Stimulated activated CD4-positive, alpha-beta T cell treated with anti-CD3 and anti-CD28 coated beads, Interleukin-15, amount 100 ng/mL, for 24 hours (primary cell): ENCODE measurements at regions not wholly inside any gene's neighbourhood (a gene's known extent, or its start where the extent isn't known, plus 50 kb on each side); places are given as distances from the start of the nearest gene placed in this dataset.
"Not testable (repeated sequence)": the region's sequence is repeated elsewhere in the genome, so short reads cannot be mapped to it uniquely, and the experiment has no call there.

Experiments
- DNase-seq: peaks from one replicate; pipeline ENCODE4 v3.0.0-alpha.2; 2020

DNA sequence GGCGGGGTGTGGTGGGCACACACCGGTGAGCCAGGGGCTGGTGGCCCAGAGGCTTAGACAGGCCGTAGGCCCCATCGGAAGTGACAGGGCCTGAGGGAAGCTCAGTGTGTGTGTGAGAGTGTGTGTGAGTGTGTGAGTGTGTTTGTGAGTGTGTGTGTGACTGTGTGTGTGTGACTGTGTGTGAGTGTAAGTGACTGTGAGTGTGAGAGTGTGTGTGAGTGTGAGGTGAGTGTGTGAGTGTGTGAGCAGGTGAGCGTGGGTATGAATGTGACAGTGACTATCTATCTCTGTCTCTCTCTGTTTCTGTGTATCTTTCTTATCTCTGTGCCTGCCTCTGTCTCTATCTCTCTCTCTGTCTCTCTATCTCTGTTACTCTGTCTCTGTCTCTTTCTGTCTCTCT lies 171.6 kb downstream of the TMEM121 start:
- not testable (repeated sequence) for DNase-seq

DNA sequence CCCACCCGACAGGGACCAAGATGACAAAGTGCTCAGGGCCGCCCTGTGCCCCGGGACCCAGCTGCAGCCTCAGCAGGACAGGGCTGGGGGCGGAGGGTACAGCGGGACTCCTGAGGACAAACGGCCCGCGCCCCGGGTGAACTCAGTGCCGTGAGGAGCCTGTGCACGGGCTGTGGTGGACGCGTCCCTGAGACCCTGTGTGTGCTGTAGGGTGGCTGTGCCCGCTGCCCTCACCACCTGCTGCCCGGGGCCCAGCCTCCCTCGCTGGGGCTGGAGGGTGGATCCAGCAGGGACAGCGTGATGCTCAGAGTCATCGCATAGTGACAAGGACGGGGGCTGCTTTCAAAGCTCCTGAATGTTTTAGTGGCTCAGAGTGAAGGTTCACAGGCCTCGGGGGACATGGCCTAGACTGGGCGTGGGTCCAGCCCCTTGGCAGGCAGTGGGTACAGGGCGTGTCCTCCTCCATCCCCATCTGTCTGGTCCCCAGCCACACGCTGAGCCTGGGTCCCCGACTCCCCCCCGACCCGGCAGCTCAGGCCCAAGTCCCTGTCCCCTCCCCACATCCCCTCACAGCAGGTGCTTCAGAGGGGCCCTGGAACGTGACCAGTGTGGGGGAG lies 172.7 kb downstream of the TMEM121 start:
- not testable (repeated sequence) for DNase-seq

DNA sequence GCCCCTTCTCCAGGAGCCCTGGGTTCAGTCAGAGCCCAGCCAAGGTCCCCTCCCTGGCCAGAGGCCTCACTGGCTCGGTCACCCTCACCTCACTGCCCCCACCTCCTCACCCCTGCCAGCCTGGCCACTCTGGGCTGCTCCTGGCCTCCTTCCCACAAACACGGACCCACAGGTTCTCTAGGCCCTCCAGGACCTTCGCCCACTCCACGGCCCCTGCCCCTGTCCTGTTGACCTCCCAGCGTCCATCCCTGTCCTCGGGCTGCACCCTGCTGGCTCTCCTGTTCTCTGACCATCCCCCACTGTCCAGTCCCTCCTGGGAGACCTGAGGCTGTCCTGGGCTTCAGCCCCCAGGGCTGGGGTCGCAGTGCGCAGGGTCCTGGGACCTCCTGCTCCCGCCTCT lies 173.3 kb downstream of the TMEM121 start:
- not testable (repeated sequence) for DNase-seq

DNA sequence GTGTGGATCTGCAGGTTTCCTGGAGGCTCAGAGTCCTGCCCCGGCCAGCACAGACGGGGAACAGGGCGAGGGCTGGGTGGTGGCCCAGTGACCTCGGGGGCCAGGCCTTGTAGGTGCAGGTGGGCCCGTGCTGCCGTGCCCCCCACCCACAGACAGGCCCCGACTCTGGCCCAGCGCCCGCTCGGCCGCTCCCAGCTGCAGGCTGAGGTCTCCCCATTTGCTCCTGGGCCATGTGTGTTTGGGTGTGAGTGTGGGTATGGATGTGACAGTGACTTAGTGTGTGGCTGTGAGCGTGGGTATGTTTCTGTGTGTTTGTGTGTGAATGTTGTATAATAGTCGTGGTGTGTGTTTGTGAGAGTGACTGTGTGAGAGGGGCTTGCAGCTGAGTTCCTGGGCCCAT lies 173.8 kb downstream of the TMEM121 start:
- DNase-seq, result not testable (repeated sequence)

DNA sequence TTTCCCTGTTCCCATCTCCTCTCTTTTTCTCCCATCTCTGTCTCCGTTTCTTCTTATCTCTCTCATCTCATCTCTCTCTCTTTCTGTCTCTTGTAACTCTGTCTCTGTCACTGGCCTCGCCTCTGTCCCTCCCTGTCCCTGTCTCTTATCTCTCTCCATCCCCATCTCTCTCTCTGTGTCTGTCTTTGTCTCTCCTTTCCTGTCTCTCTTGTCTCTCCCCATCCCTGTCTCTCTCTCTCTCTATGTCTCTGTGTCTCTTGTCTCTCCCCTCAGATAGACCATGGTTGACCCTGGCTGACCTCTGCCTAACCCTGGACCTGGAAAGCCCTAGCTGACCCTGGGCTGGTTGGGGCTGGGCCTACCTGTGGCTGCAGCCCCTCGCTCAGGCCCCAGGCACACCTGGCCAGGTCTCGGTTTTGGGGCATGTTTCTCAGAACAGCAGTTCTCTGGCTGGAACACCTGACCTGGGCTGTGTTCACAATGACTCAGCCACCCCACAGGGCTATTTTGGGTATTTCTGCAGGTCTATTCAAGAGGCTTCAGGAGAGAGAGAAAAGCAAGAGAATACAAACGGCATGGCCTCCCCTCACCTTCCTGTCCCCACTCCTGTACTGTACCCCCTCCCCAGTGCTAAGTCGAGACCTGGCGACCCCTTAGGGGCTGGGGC lies 174.4 kb downstream of the TMEM121 start:
- DNase-seq, result no peak

DNA sequence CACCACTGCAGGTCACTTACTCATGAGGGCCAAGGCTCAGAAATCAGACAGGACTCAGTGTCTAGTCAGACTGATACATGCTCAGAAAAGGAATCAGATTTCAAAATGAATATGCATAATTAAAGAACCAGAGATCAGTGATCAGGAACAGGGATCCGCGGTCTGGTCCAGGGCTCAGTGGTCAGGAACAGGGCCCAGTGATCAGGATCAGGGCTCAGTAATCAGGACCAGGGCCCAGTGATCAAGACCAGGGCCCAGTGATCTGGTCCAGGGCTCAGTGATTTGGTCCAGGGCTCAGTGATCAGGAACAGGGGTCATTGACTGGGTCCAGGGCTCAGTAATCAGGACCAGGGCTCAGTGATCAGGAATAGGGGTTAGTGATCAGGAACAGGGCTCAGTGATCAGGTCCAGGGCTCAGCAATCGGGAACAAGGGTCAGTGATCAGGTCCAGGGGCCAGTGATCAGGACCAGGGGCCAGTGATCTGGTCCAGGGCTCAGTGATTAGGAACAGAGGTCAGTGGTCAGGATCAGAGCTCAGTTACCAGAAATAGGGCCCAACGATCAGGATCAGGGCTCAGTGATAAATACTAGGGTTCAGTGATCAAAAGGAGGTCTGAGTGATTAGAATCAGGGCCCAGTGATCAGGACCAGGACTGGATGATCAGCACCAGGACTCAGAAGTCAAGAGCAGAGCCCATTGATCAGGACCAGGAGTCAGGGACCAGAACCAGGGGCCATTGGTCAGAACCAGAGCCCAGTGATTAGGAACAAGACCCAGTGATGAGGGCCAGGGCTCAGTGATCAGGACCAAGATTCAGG lies 175.3 kb downstream of the TMEM121 start:
- DNase-seq, result no peak

DNA sequence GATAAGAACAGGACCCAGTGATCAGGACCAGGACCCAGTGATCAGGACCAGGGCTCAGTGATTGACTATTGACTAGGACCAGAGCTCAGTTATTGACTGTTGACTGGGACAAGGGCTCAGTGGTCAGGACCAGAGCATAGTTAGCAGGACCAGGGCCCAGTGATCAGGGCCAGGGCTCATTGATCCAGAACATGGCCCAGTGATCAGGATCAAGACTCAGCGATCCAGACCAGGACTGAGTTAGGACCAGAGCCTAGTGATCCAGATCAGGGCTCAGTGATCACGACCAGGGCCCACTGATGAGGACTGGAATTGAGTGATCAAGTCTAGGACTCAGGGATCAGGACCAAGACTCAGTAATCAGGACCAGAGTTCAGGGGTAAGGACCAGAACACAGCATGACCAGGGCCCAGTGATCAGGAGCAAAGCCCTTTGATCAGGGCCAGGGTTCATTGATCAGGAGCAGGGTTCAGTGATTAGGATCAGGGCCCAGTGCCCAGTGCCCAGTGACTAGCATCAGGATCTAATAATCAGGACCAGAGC lies 176.0 kb downstream of the TMEM121 start:
- no peak for DNase-seq

DNA sequence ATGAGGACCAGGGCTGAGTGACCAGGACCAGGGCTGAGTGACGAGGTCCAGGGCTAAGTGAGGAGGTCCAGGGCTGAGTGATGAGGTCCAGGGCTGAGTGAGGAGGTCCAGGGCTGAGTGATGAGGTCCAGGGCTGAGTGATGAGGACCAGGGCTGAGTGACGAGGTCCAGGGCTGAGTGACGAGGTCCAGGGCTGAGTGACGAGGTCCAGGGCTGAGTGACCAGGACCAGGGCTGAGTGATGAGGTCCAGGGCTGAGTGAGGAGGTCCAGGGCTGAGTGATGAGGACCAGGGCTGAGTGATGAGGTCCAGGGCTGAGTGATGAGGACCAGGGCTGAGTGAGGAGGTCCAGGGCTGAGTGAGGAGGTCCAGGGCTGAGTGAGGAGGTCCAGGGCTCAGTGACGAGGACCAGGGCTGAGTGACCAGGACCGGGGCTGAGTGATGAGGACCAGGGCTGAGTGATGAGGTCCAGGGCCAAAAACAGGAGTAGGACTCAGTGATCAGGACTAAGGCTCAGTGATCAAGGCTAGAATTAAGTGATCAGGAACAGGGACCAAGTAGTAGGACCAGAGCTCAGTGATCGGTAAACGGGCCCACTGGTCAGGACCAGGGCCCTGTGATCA lies 176.8 kb downstream of the TMEM121 start:
- not testable (repeated sequence) for DNase-seq

DNA sequence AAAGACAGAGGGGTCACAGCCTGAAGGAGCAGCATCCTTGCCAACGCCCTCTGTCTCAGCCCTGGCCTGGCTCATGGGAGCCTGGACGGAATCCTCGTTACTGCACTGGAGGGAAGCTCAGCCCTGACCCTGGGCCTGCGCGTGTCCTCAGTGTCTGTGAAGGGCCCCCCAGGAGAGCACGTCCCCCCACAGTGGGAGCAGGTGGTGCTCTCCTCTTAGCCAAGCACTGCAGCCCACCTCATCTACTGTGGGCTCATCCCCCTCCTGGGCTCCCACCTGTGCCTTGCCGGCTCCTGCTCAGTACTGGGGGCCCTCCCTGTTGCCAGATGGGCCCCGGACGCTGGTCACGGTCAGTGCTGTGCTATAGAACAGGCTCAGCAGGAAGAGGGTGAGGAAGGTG lies 177.7 kb downstream of the TMEM121 start:
- DNase-seq, result not testable (repeated sequence)

DNA sequence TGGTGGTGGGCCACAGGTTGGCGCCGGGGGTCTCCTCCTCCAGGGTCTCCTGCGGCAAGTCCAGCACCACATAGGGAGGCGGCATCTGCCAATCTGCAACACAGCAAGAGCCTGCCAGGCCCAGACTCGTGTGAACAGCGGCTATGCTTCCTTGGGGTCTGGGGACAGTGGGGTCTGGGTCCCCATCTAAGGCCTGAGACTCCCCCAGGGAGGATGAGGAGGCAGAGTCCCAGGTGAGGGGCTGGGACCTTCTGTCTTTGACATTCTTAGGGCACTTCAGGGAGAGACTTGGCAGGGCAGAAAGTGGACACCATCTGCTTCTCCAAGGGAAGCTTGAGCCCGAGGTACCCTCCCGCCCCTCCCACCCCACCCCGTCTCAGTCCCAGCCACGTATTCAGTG lies 178.1 kb downstream of the TMEM121 start:
- not testable (repeated sequence) for DNase-seq

DNA sequence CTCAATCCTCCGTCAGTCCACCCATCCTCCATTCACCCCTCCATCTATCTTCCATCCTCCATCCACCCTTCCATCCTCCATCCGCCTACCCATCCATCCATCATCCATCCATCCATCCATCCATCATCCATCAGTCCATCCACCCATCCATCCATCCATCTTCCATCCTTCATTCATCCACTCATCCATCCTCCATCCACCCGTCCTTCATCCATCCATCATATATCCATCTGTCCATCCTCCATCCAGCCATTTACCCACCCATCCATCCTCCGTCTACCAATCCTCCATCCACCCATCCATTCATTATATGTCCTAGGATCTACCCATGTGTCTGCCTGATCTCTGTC lies 179.1 kb downstream of the TMEM121 start:
- not testable (repeated sequence) for DNase-seq

DNA sequence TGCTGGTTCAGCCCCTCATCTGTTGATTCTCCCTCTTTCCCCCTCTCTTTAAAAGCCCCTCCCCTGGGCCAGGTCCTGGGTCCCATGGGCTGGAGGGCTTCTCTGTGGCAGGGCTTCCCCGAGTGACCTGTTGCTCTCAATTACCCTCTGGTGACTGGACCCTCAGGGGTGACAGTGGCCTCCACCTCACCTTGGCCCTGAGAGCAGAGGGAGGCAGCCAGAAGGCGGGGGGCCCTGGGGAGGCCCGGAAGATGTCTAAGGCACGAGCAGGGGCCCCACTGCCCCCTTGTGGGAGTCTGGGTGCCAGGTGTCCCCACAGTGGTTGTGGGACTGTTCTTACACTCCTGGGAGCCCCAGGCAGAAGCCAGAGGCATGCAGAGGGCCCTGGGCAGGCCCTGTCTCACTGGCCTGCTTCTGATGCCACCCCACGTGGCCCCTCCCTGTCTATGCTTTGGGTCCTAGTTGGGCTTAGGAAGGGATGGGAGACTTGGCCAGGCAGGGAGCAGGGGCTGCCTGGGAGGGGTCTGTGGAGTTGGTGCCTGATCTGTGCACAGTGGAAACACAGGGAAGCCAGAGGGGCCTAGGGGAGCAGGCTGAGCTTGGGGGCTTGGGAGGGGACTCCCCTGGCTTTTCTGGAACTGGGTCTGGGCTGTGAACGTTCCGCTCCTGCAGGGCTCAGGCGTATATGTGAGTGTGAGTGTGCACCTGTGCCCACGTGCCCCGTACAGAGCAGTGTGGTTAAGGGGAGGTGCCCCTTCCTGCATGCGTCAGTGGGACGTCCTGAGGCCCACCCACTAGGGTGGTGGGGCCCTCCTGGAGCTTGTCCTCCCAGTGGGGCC lies 179.7 kb downstream of the TMEM121 start:
- peak; percentile 19 for DNase-seq

DNA sequence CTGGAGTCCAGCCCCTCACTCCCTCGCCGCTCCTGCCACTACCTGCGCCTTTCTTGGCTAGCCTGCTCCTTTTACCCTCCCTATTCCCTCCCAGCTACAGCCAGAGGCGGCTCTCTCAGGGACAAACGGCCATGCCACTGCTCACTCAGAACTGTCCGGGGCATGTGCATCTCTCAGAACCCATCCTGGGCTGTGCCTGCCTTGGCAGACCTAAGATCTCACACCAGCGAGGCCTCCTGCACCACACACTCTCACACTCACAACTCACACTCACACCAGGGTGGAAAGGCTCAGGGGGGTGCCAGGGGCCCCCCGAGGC lies 180.3 kb downstream of the TMEM121 start:
- DNase-seq, result not testable (repeated sequence)

DNA sequence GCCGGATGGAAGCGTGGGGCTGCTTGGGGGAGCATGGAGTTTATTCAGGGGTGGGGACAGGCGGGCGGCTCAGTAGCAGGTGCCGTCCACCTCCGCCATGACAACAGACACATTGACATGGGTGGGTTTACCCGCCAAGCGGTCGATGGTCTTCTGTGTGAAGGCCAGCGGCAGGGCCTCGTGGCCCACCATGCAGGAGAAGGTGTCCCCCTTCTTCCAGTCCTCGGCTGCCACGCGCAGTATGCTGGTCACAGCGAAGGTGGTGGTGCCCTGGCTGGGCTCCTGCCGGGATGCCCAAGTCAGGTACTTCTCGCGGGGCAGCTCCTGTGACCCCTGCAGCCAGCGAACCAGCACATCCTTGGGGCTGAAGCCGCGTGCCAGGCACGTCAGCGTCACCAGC lies 180.7 kb downstream of the TMEM121 start:
- not testable (repeated sequence) for DNase-seq

DNA sequence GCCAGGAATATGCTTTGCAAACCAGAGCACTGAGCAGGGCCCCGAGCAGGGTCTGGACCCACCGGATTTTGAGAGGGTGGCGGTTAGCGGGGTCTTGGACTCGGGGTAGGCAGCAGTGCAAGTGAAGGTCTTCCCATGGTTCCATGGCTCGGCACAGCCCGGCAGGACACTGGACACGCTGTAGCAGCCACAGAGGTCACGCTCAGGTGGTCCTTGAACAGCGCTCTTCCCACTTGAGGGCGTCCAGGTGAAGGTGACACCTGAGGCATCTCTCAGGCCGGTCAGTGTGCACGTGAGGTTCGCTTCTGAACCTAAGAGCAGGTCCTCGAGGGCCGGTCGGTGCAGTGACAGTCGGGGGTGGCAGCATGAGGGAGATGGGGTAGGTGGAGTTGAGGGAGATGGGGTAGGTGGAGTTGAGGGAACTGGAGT lies 181.4 kb downstream of the TMEM121 start:
- DNase-seq, result not testable (repeated sequence)

DNA sequence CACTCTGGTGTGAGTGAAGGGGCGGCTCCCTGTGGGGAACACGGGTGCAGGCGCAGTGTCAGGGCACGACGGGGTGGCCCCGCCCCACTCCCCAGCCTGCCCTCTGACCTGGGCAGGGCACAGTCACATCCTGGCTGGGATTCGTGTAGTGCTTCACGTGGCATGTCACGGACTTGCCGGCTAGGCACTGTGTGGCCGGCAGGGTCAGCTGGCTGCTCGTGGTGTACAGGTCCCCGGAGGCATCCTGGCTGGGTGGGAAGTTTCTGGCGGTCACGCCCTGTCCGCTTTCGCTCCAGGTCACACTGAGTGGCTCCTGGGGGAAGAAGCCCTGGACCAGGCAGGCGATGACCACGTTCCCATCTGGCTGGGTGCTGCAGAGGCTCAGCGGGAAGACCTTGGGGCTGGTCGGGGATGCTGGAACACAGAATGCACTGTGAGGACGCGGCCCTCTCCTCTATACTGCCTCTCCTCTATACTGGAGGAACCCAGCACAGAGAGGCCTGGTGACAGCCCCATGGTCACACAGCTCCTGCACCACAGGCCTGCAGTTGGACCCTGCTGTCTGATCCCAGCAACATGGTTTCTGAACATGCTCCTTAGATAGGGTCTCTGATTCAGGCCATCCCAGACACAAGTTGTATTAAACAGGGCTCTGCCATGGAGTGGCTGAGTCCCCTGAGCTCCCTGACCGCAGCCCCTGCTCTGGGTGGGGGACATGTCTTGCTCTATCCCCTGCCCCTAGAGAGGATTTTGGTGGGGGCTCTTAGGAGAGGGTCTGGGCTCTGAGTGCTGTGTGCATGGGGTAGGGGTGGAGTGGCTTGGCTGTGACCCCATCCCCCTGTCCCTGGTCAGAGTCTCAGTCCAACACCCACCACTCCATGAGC lies 182.1 kb downstream of the TMEM121 start:
- not testable (repeated sequence) for DNase-seq

DNA sequence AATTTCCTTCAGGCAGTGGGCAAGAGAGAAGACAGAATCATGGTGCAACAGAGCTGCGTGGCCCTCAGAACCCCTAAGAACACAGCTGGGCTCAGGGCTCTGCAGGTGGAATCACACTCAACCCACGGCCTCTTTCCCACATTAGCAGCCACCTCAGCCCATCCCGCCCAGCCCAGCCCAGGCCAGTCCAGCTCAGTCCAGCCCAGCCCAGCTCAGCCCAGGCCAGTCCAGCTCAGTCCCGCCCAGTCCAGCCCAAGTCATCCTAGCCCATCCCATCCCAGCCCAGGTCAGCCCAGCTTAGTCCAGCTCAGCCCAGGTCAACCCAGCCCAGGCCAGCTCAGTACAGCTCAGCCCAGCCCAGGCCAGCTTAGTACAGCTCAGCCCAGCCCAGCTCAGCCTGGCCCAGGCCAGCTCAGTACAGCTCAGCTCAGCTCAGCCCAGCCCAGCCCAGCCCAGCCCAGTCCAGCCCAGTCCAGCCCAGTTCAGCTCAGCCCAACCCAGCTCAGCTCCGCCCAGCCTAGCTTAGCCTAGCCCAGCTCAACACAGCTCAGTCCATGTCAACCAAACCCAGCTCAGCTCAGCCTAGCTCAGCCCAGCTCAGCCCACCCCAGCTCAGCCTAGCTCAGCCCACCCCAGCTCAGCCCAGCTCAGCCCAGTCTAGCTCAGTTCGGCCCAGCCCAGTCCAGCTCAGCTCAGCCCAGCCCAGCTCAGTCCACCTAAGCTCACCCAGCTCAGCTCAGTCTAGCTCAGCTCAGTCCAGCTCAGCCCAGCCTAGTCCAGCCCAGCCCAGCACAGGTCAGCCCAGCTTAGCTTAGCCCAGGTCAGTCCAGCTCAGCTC lies 183.1 kb downstream of the TMEM121 start:
- DNase-seq, result no peak

DNA sequence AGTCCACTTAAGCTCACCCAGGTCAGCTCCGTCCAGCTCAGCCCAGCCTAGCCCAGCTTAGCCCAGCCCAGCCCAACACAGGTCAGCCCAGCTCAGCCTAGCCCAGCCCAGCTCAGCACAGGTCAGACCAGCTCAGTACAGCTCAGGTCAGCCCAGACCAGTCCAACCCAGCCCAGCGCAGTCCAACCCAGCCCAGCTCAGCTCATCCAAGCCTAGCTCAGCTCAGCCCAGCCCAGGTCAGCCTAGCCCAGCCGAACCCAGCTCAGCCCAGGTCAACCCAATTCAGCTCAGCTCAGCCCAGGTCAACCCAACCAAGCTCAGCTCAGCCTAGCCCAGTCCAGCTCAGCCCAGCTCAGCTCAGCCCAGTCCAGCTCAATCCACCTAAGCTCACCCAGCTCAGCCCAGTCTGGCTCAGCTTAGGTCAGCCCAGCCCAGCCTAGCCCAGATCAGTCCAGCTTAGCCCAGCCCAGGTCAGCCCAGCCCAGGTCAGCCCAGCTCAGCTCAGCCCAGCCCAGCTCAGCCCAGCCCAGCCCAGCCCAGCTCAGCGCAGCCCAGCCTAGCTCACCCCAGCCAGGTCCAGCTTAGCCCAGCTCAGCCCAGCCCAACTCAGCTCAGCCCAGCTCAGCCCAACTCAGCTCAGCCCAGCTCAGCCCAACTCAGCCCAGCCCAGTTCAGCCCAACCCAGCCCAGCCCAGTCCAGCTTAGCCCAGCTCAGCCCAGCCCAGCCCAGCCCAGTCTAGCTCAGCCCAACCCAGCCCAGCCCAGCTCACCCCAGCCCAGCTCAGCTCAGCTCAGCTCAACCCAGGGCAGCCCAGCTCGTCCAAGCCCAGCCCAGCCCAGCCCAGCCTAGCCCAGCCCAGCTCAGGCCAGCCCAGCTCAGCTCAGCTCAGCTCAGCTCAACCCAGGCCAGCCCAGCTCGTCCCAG lies 184.0 kb downstream of the TMEM121 start:
- no peak for DNase-seq

DNA sequence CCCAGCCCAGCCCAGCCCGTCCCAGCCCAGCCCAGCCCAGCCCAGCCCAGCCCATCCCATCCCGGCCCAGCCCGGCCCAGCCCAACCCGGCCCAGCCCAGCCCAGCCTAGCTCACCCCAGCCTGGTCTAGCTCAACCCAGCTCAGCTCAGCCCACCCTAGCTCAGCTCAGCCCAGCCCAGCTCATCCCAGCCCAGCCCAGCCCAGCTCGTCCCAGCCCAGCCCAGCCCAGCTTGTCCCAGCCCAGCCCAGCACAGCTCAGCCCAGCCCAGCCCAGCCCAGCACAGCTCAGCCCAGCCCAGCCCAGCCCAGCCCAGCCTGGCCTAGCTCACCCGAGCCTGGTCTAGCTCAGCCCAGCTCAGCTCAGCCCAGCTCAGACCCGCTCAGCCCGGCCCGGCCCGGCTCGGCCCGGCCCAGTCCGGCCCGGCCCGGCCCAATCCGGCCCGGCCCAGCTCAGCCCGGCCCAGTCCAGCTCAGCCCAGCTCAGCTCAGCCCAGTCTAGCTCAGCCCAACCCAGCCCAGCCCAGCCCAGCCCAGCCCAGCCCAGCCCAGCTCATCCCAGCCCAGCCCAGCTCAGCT lies 184.7 kb downstream of the TMEM121 start:
- DNase-seq, result no peak
